ENCODE measurements at regions not wholly inside any gene's neighbourhood (a gene's known extent, or its start where the extent isn't known, plus 50 kb on each side); places are given as distances from the start of the nearest gene placed in this dataset.

- Histone ChIP-seq H3K9ac (ENCODE audit: low read depth in 1 of 2, low read length in 2 of 2) (no peak overlapping the region), H3K27ac (ENCODE audit: low read depth, low read length) (no peak overlapping the region), H3K9me3 (ENCODE audit: control insufficient read depth in 1 of 2, low read length in 2 of 2) (peaks cover 0 to 3% of the 10 kb centered on the region in 2 donors), H3K36me3 (ENCODE audit: control insufficient read depth in 1 of 2, insufficient read depth in 2 of 2, low read length in 2 of 2) (no peaks in the 10 kb centered on the region), H3K27me3 (ENCODE audit: control insufficient read depth in 1 of 2, insufficient read depth in 2 of 2, low read length in 2 of 2) (no peaks in the 10 kb centered on the region), H3K4me3 (ENCODE audit: low read depth in 1 of 2, low read length in 2 of 2) (no peak overlapping the region), H3K4me1 (ENCODE audit: control insufficient read depth in 1 of 2, insufficient read depth in 2 of 2, low read length in 2 of 2) (no peaks in the 10 kb centered on the region)
Measured at GRCh38 chr14:58901826-58902225, 264.1 kb downstream of the DACT1 start.

GRCh38 chr14:58904776-58905175 is 267.0 kb downstream of the DACT1 start:
- no peak overlapping the region for H3K27ac ChIP-seq (ENCODE audit: low read depth, low read length)
- H3K4me3 ChIP-seq (ENCODE audit: low read depth in 1 of 2, low read length in 2 of 2), result no peak overlapping the region
- no peak overlapping the region for H3K9ac ChIP-seq (ENCODE audit: low read depth in 1 of 2, low read length in 2 of 2)
- no peaks in the 10 kb centered on the region for H3K4me1 ChIP-seq (ENCODE audit: control insufficient read depth in 1 of 2, insufficient read depth in 2 of 2, low read length in 2 of 2)
- no peaks in the 10 kb centered on the region for H3K36me3 ChIP-seq (ENCODE audit: control insufficient read depth in 1 of 2, insufficient read depth in 2 of 2, low read length in 2 of 2)
- H3K27me3 ChIP-seq (ENCODE audit: control insufficient read depth in 1 of 2, insufficient read depth in 2 of 2, low read length in 2 of 2), result no peaks in the 10 kb centered on the region
- H3K9me3 ChIP-seq (ENCODE audit: control insufficient read depth in 1 of 2, low read length in 2 of 2), result peaks cover 0 to 3% of the 10 kb centered on the region in 2 donors

- no peak overlapping the region for H3K27ac ChIP-seq (ENCODE audit: low read depth, low read length)
- H3K36me3 ChIP-seq (ENCODE audit: control insufficient read depth in 1 of 2, insufficient read depth in 2 of 2, low read length in 2 of 2), result no peaks in the 10 kb centered on the region
- H3K27me3 ChIP-seq (ENCODE audit: control insufficient read depth in 1 of 2, insufficient read depth in 2 of 2, low read length in 2 of 2), result no peaks in the 10 kb centered on the region
- no peaks in the 10 kb centered on the region for H3K4me1 ChIP-seq (ENCODE audit: control insufficient read depth in 1 of 2, insufficient read depth in 2 of 2, low read length in 2 of 2)
- no peak overlapping the region for H3K4me3 ChIP-seq (ENCODE audit: low read depth in 1 of 2, low read length in 2 of 2)
- no peak overlapping the region for H3K9ac ChIP-seq (ENCODE audit: low read depth in 1 of 2, low read length in 2 of 2)
- H3K9me3 ChIP-seq (ENCODE audit: control insufficient read depth in 1 of 2, low read length in 2 of 2), result peaks cover 0 to 3% of the 10 kb centered on the region in 2 donors
Measured at GRCh38 chr14:58907803-58908202, 270.0 kb downstream of the DACT1 start.

GRCh38 chr14:58912287-58912686 is 274.5 kb downstream of the DACT1 start:
- H3K4me3 ChIP-seq (ENCODE audit: low read depth in 1 of 2, low read length in 2 of 2), result no peak overlapping the region
- no peak overlapping the region for H3K27ac ChIP-seq (ENCODE audit: low read depth, low read length)
- H3K9me3 ChIP-seq (ENCODE audit: control insufficient read depth in 1 of 2, low read length in 2 of 2), result no peaks in the 10 kb centered on the region
- no peaks in the 10 kb centered on the region for H3K27me3 ChIP-seq (ENCODE audit: control insufficient read depth in 1 of 2, insufficient read depth in 2 of 2, low read length in 2 of 2)
- H3K36me3 ChIP-seq (ENCODE audit: control insufficient read depth in 1 of 2, insufficient read depth in 2 of 2, low read length in 2 of 2), result no peaks in the 10 kb centered on the region
- no peaks in the 10 kb centered on the region for H3K4me1 ChIP-seq (ENCODE audit: control insufficient read depth in 1 of 2, insufficient read depth in 2 of 2, low read length in 2 of 2)
- no peak overlapping the region for H3K9ac ChIP-seq (ENCODE audit: low read depth in 1 of 2, low read length in 2 of 2)

- no peak overlapping the region for H3K4me3 ChIP-seq (ENCODE audit: low read depth in 1 of 2, low read length in 2 of 2)
- H3K9ac ChIP-seq (ENCODE audit: low read depth in 1 of 2, low read length in 2 of 2), result no peak overlapping the region
- no peaks in the 10 kb centered on the region for H3K36me3 ChIP-seq (ENCODE audit: control insufficient read depth in 1 of 2, insufficient read depth in 2 of 2, low read length in 2 of 2)
- no peak overlapping the region for H3K27ac ChIP-seq (ENCODE audit: low read depth, low read length)
- no peaks in the 10 kb centered on the region for H3K9me3 ChIP-seq (ENCODE audit: control insufficient read depth in 1 of 2, low read length in 2 of 2)
- H3K4me1 ChIP-seq (ENCODE audit: control insufficient read depth in 1 of 2, insufficient read depth in 2 of 2, low read length in 2 of 2), result no peaks in the 10 kb centered on the region
- no peaks in the 10 kb centered on the region for H3K27me3 ChIP-seq (ENCODE audit: control insufficient read depth in 1 of 2, insufficient read depth in 2 of 2, low read length in 2 of 2)
Measured at GRCh38 chr14:58912799-58913432, 275.2 kb downstream of the DACT1 start.

GRCh38 chr14:58914279-58914855 is 274.1 kb upstream of the DAAM1 start:
- Histone ChIP-seq H3K4me3 (ENCODE audit: low read depth in 1 of 2, low read length in 2 of 2) (no peak overlapping the region), H3K4me1 (ENCODE audit: control insufficient read depth in 1 of 2, insufficient read depth in 2 of 2, low read length in 2 of 2) (no peaks in the 10 kb centered on the region), H3K27me3 (ENCODE audit: control insufficient read depth in 1 of 2, insufficient read depth in 2 of 2, low read length in 2 of 2) (no peaks in the 10 kb centered on the region), H3K9ac (ENCODE audit: low read depth in 1 of 2, low read length in 2 of 2) (no peak overlapping the region), H3K9me3 (ENCODE audit: control insufficient read depth in 1 of 2, low read length in 2 of 2) (no peaks in the 10 kb centered on the region), H3K27ac (ENCODE audit: low read depth, low read length) (no peak overlapping the region), H3K36me3 (ENCODE audit: control insufficient read depth in 1 of 2, insufficient read depth in 2 of 2, low read length in 2 of 2) (no peaks in the 10 kb centered on the region)

- no peak overlapping the region for H3K9ac ChIP-seq (ENCODE audit: low read depth in 1 of 2, low read length in 2 of 2)
- H3K27ac ChIP-seq (ENCODE audit: low read depth, low read length), result no peak overlapping the region
- no peak overlapping the region for H3K4me3 ChIP-seq (ENCODE audit: low read depth in 1 of 2, low read length in 2 of 2)
- H3K27me3 ChIP-seq (ENCODE audit: control insufficient read depth in 1 of 2, insufficient read depth in 2 of 2, low read length in 2 of 2), result no peaks in the 10 kb centered on the region
- H3K36me3 ChIP-seq (ENCODE audit: control insufficient read depth in 1 of 2, insufficient read depth in 2 of 2, low read length in 2 of 2), result no peaks in the 10 kb centered on the region
- H3K9me3 ChIP-seq (ENCODE audit: control insufficient read depth in 1 of 2, low read length in 2 of 2), result no peaks in the 10 kb centered on the region
- H3K4me1 ChIP-seq (ENCODE audit: control insufficient read depth in 1 of 2, insufficient read depth in 2 of 2, low read length in 2 of 2), result no peaks in the 10 kb centered on the region
Measured at GRCh38 chr14:58915646-58916045, 272.8 kb upstream of the DAAM1 start.

GRCh38 chr14:58918066-58918738 is 270.3 kb upstream of the DAAM1 start:
- Histone ChIP-seq H3K27ac (ENCODE audit: low read depth, low read length) (no peak overlapping the region), H3K9me3 (ENCODE audit: control insufficient read depth in 1 of 2, low read length in 2 of 2) (no peaks in the 10 kb centered on the region), H3K36me3 (ENCODE audit: control insufficient read depth in 1 of 2, insufficient read depth in 2 of 2, low read length in 2 of 2) (no peaks in the 10 kb centered on the region), H3K9ac (ENCODE audit: low read depth in 1 of 2, low read length in 2 of 2) (no peak overlapping the region), H3K27me3 (ENCODE audit: control insufficient read depth in 1 of 2, insufficient read depth in 2 of 2, low read length in 2 of 2) (no peaks in the 10 kb centered on the region), H3K4me1 (ENCODE audit: control insufficient read depth in 1 of 2, insufficient read depth in 2 of 2, low read length in 2 of 2) (no peaks in the 10 kb centered on the region), H3K4me3 (ENCODE audit: low read depth in 1 of 2, low read length in 2 of 2) (no peak overlapping the region)

GRCh38 chr14:58919217-58919616 is 269.2 kb upstream of the DAAM1 start:
- Histone ChIP-seq H3K36me3 (ENCODE audit: control insufficient read depth in 1 of 2, insufficient read depth in 2 of 2, low read length in 2 of 2) (no peaks in the 10 kb centered on the region), H3K9me3 (ENCODE audit: control insufficient read depth in 1 of 2, low read length in 2 of 2) (no peaks in the 10 kb centered on the region), H3K4me1 (ENCODE audit: control insufficient read depth in 1 of 2, insufficient read depth in 2 of 2, low read length in 2 of 2) (no peaks in the 10 kb centered on the region), H3K4me3 (ENCODE audit: low read depth in 1 of 2, low read length in 2 of 2) (no peak overlapping the region), H3K27ac (ENCODE audit: low read depth, low read length) (no peak overlapping the region), H3K9ac (ENCODE audit: low read depth in 1 of 2, low read length in 2 of 2) (no peak overlapping the region), H3K27me3 (ENCODE audit: control insufficient read depth in 1 of 2, insufficient read depth in 2 of 2, low read length in 2 of 2) (no peaks in the 10 kb centered on the region)

GRCh38 chr14:58920230-58920629 is 268.2 kb upstream of the DAAM1 start:
- Histone ChIP-seq H3K9me3 (ENCODE audit: control insufficient read depth in 1 of 2, low read length in 2 of 2) (no peaks in the 10 kb centered on the region), H3K27me3 (ENCODE audit: control insufficient read depth in 1 of 2, insufficient read depth in 2 of 2, low read length in 2 of 2) (no peaks in the 10 kb centered on the region), H3K27ac (ENCODE audit: low read depth, low read length) (no peak overlapping the region), H3K9ac (ENCODE audit: low read depth in 1 of 2, low read length in 2 of 2) (no peak overlapping the region), H3K36me3 (ENCODE audit: control insufficient read depth in 1 of 2, insufficient read depth in 2 of 2, low read length in 2 of 2) (no peaks in the 10 kb centered on the region), H3K4me3 (ENCODE audit: low read depth in 1 of 2, low read length in 2 of 2) (no peak overlapping the region), H3K4me1 (ENCODE audit: control insufficient read depth in 1 of 2, insufficient read depth in 2 of 2, low read length in 2 of 2) (no peaks in the 10 kb centered on the region)

Measured in duodenal mucosa (tissue), 2 donors.